ENCODE measurements at regions not wholly inside any gene's neighbourhood (a gene's known extent, or its start where the extent isn't known, plus 50 kb on each side); places are given as distances from the start of the nearest gene placed in this dataset.

- TF ChIP-seq ZFX (CRISPR knock-in tag; IDR thresholded peaks at IDR 0.05) (no peak), SRSF7 (optimal IDR thresholded peaks at IDR 0.05; ENCODE audit: low read depth, low read length) (no peak), POLR2AphosphoS2 (IDR thresholded peaks at IDR 0.05; ENCODE audit: low read length) (no peak), ZBTB2 (IDR thresholded peaks at IDR 0.05) (no peak), XRCC5 (IDR thresholded peaks at IDR 0.05; ENCODE audit: low read depth, low read length) (no peak), MEIS2 (IDR thresholded peaks at IDR 0.05; ENCODE audit: partially characterized antibody) (peak; percentile 35), ZNF561 (CRISPR knock-in tag; conservative IDR thresholded peaks at IDR 0.05) (no peak), U2AF1 (optimal IDR thresholded peaks at IDR 0.05; ENCODE audit: low read depth, low read length) (no peak)
- TF ChIP-seq, protein P1, sequence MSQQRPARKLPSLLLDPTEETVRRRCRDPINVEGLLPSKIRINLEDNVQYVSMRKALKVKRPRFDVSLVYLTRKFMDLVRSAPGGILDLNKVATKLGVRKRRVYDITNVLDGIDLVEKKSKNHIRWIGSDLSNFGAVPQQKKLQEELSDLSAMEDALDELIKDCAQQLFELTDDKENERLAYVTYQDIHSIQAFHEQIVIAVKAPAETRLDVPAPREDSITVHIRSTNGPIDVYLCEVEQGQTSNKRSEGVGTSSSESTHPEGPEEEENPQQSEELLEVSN (IDR thresholded peaks at IDR 0.05; ENCODE audit: borderline replicate concordance in 1 of 2, extremely low read depth in 1 of 2, insufficient read depth in 1 of 2, insufficient read length in 1 of 2, low read depth in 1 of 2, low read length in 1 of 2, poor library complexity in 1 of 2, severe bottlenecking in 1 of 2), result no peak
Observed at GRCh38 chr12:24045816-24046257, 96.4 kb upstream of the SOX5 start (continued).
